ENCODE measurements at regions not wholly inside any gene's neighbourhood (a gene's known extent, or its start where the extent isn't known, plus 50 kb on each side); places are given as distances from the start of the nearest gene placed in this dataset.

- Histone ChIP-seq H2AFZ (ENCODE audit: low read length) (no peak overlapping the region), H3K36me3 (ENCODE audit: insufficient read depth, low read length) (no peaks in the 10 kb centered on the region), H3K79me2 (ENCODE audit: insufficient read depth, low read length) (no peaks in the 10 kb centered on the region), H3K9ac (ENCODE audit: low read length) (no peak overlapping the region), H3K4me2 (ENCODE audit: low read length) (no peak overlapping the region), H3K27me3 (ENCODE audit: insufficient read depth, low read length) (no peaks in the 10 kb centered on the region), H3K9me2 (ENCODE audit: low read depth, low read length) (no peaks in the 10 kb centered on the region), H3K4me1 (ENCODE audit: insufficient read depth, low read length, severe bottlenecking) (no peaks in the 10 kb centered on the region), H4K20me1 (ENCODE audit: insufficient read depth, low read length) (no peaks in the 10 kb centered on the region), H3K27ac (ENCODE audit: low read depth, low read length, poor library complexity, severe bottlenecking) (no peak overlapping the region), H3K9me3 (ENCODE audit: low read length) (no peaks in the 10 kb centered on the region), H3F3A (ENCODE audit: insufficient read depth, low read length) (no peaks in the 10 kb centered on the region), H3K4me3 (ENCODE audit: low read depth, low read length, poor library complexity, severe bottlenecking) (no peak overlapping the region)
- TF ChIP-seq CTCF (IDR thresholded peaks at IDR 0.05; ENCODE audit: low read length) (no peak), EZH2 (IDR thresholded peaks at IDR 0.05; ENCODE audit: borderline replicate concordance, low read length) (no peak)
These were observed 161.6 kb upstream of the PDZRN3 start for GRCh38 chr3:73786321-73786807.

GRCh38 chr3:73784686-73785392 is 160.1 kb upstream of the PDZRN3 start:
- H3K27ac ChIP-seq (ENCODE audit: low read depth, low read length, poor library complexity, severe bottlenecking): no peak overlapping the region
- no peak overlapping the region for H3K4me2 ChIP-seq (ENCODE audit: low read length)
- TF ChIP-seq EZH2 (IDR thresholded peaks at IDR 0.05; ENCODE audit: borderline replicate concordance, low read length): no peak
- no peak for TF ChIP-seq CTCF (IDR thresholded peaks at IDR 0.05; ENCODE audit: low read length)
- no peak overlapping the region for H3K9ac ChIP-seq (ENCODE audit: low read length)
- H4K20me1 ChIP-seq (ENCODE audit: insufficient read depth, low read length): no peaks in the 10 kb centered on the region
- H3K9me2 ChIP-seq (ENCODE audit: low read depth, low read length): no peaks in the 10 kb centered on the region
- H3K4me3 ChIP-seq (ENCODE audit: low read depth, low read length, poor library complexity, severe bottlenecking): no peak overlapping the region
- no peak overlapping the region for H2AFZ ChIP-seq (ENCODE audit: low read length)
- H3K79me2 ChIP-seq (ENCODE audit: insufficient read depth, low read length): no peaks in the 10 kb centered on the region
- no peaks in the 10 kb centered on the region for H3K9me3 ChIP-seq (ENCODE audit: low read length)
- no peaks in the 10 kb centered on the region for H3F3A ChIP-seq (ENCODE audit: insufficient read depth, low read length)
- no peaks in the 10 kb centered on the region for H3K27me3 ChIP-seq (ENCODE audit: insufficient read depth, low read length)
- H3K4me1 ChIP-seq (ENCODE audit: insufficient read depth, low read length, severe bottlenecking): no peaks in the 10 kb centered on the region
- no peaks in the 10 kb centered on the region for H3K36me3 ChIP-seq (ENCODE audit: insufficient read depth, low read length)

GRCh38 chr3:73783811-73784210 is 159.1 kb upstream of the PDZRN3 start:
- Histone ChIP-seq H3K79me2 (ENCODE audit: insufficient read depth, low read length) (no peaks in the 10 kb centered on the region), H3K27ac (ENCODE audit: low read depth, low read length, poor library complexity, severe bottlenecking) (no peak overlapping the region), H3K4me2 (ENCODE audit: low read length) (no peak overlapping the region), H2AFZ (ENCODE audit: low read length) (no peak overlapping the region), H3K9ac (ENCODE audit: low read length) (no peak overlapping the region), H3K27me3 (ENCODE audit: insufficient read depth, low read length) (no peaks in the 10 kb centered on the region), H3K4me3 (ENCODE audit: low read depth, low read length, poor library complexity, severe bottlenecking) (no peak overlapping the region), H3K36me3 (ENCODE audit: insufficient read depth, low read length) (no peaks in the 10 kb centered on the region), H3F3A (ENCODE audit: insufficient read depth, low read length) (no peaks in the 10 kb centered on the region), H3K4me1 (ENCODE audit: insufficient read depth, low read length, severe bottlenecking) (no peaks in the 10 kb centered on the region), H3K9me2 (ENCODE audit: low read depth, low read length) (no peaks in the 10 kb centered on the region), H4K20me1 (ENCODE audit: insufficient read depth, low read length) (no peaks in the 10 kb centered on the region), H3K9me3 (ENCODE audit: low read length) (no peaks in the 10 kb centered on the region)
- TF ChIP-seq EZH2 (IDR thresholded peaks at IDR 0.05; ENCODE audit: borderline replicate concordance, low read length) (no peak), CTCF (IDR thresholded peaks at IDR 0.05; ENCODE audit: low read length) (no peak)
